UCSD-AML1 (cell line): ENCODE measurements at regions not wholly inside any gene's neighbourhood (a gene's known extent, or its start where the extent isn't known, plus 50 kb on each side); places are given as distances from the start of the nearest gene placed in this dataset.

ENCODE experiments used
- DNase-seq: peaks from one replicate; lab custom pipeline; 2025; ENCODE audit not compliant: unreplicated experiment; lab: John Stamatoyannopoulos, UW

DNA sequence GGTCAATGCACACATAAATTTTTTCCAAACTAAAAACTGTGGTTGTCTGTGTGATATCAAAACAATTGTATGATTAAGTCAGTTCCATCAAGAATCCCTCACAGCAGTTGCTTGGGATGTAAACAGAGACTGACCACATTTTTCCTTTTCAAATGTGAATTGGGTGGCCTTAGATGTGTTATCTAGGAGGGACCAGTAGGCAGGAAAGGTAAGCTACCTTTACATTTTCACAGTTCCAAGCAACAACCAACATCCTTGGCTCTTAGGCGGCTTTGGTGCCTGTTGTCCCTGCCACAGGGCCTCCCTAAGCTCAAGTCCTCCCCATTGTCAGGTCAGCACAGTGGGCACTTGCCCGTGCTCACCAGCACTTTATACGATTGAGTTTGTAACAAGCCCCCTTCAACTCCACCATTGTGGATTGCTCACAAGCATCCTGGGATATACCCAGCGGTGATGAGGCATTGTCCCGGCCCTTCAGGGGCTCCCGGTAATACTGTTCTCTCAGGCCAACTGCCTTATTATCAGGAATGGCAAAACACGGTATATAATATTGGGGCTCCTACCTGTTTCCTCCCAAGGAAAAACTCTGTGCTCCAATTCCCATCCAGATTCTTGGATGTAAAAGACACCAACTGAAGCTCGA, 114.9 kb upstream of the ANKRD1 start:
- no peak for DNase-seq

DNA sequence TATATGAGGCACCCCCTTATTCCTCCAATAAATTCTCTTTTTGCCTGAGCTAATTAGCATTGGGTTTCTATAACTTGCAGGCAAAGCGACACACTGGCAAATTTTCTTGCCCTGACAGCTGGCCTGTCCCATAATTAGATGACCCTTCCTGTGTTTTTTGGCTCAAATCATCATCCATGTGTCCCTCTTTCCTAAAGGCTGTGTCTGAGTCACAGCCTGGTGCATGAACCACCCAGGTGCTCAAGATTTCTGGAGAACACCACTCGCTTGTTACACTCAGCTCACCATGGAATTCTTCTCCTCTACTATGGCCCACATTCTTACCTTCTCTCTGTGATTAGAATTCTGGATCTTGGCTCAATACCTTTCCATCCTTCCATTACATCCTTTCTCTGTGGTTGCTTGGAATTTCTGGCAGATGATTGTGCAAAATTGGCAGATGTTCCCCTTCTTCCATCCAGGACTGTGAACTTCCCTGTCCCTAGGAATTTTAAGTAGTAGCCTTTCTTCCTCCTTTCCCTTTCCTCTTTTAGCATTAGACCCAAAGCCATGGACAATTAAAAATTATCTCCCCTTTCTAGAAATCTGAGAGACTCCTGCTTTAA, 116.0 kb upstream of the ANKRD1 start:
- DNase-seq = no peak

DNA sequence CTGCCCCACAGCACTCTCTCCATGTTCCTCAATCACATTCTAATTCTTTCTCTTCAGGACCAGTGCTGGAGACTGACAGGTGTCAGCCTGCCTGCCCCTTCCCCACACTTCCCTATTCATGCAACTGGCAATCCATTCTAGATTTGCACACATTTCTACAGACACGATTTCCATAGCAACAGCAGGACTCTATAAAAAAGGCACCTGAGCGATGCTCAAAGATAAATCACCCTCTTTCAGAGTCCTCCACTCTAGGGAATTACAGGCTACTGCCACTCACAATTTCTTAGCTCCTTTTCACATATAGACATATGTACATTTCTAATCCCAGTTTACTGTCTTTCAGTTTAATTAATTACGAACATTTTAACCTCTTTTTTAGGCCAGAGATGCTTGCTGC, 118.1 kb upstream of the ANKRD1 start:
- no peak for DNase-seq

DNA sequence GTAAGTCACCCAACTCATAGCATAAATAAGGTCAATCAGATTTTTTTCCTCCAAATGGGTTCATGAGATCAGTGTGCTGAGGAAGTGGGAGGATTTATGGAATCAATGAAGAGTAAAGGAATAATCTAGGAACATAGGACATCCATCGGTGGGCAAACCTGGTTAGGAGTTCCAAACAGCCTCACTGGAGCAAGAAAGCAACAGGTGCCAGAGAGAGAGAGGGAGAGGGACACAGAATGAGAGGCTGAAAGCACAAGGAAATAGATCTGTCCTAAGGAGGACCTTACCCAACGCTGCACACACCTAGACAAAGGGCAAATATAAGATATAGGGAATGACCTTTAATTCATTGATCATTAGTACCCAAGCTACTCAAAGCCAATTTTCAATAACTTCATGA, 119.5 kb upstream of the ANKRD1 start:
- no peak for DNase-seq

DNA sequence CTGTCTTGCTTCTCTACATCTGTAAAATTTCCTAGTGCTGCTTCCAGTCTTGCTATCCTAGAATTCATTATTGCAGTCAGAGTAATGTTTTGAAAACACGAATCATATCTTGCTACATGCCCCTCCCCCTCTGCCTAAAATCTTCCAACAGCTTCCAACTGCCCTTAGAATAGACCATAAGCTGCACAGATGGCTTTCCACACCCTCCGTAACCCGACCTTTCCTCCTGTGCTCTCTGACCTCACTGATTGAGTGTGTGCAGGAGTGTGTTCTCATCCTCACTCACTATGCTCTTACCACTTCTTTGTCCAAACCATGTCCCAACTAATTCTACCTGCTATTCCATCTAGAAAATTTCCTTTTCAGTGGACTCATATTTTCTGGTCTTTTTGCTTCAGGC, 121.2 kb upstream of the ANKRD1 start:
- no peak for DNase-seq

DNA sequence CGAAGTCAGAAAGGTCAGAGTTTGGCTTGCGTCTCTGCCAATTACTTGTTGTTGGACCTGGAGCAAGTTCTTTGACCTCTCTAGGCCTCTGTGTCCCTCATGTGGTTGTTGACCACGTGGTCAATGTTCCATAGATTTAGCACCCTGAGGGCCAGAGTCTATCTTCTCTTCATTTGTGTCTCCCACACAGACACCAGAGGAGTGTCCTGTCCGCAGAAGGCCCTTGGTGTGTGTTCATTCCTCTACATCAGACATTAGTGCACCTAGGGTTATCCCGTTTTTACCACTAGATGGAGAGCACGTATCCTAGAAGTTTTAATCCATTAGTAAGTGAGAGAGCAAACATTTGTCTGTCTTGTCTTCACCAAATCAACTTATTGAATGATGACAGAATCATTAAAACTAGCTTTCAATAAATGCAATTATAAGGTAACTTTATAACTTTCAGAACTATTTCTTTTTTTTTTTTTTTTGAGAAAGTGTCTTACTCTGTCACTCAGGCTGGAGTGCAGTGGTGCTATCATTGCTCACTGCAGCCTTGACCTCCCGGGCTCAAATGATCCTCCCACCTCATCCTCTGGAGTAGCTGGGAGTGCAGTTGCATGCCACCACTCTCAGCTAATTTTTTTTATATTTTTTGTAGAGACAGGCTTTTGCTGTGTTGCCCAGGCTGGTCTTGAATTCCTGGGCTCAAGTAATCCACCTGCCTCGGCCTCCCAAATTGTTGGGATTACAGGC, 122.5 kb upstream of the ANKRD1 start:
- no peak for DNase-seq

DNA sequence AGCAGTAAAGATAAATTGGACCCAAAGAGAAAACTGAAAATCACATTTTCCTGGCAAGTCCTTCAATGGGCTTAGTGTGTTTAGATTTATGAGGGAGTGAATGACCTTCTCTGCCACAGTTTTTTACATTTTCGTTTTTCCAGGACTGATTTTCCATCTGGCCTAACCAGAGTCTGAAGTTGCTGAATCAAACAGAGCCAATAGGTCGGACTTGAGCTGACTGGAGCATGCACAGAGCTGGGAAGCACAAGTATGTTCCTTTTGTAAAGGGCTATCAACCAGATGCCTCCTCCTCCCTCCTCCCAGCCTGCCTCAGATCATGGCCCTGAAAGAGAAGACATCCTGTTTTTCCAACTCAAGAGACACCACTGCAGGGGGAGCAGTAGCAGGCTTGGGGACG, 126.0 kb upstream of the ANKRD1 start:
- DNase-seq = no peak

DNA sequence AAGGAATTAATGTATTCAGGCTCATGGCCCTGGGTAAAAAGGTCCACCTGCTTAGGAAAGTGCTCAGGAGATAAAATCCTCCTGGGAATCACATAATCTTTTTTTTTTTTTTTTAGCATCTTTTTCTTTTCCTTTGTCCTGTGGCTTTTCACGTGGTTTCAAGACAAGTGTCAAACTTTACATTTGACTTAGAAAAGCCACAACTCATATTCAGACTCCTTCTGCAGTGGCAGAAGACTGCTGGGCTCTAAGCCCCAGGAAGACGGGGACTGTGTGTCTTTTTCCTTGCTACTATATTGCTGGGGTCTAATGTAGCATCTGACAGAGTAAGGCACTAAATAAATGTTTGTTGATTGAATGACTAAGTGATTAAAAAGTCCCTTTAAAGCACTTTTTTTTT, 127.5 kb upstream of the ANKRD1 start:
- DNase-seq = no peak

DNA sequence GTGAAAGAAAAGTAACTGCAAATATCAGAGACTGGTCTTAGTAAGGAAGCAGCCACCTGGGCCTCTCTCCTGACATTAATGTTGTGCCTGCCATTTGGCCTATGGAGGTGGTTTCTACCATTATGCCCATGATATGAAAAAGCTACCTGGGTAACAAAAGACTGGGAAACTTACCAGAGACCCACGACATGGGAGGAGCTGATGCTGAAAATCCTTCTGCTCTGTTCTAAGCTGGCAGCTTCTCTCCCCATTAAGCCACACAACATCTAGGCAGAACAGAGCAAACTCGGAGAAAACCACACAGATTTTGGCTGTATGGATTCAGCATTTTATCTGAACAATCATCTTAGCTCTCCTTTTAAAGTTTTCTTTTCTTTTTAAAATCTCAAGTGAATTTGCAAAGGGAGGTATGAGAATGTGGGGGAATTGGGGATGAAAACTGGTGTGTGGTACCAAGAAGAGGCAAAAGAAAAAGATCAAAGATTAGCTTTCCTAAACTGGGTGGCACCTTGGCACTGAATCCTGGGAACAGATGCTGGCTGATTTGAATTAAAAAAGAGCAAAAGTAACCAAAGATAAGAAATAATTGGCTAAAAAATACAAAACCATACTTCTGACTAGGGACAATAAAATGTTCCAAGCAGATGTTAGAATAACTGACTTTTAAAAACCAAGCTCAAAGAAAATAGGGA, 128.6 kb upstream of the ANKRD1 start:
- no peak for DNase-seq

DNA sequence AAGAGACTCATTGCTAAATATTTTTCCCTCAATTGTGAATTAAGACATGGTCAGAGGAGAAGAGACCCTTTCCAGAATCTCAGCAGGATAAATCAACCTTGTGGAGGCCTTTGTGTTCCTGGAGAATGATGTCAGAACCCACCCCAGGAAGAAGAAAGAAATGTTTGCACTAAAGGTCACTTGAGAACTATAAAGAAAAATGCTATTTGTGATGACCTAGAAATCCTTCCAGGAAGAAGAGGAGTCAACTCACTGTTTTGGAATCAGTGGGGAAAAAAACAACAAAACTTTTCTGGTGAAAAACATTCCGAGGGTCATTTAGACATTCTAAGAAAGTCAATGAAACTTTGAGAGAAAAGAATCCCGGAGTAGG, 129.1 kb upstream of the ANKRD1 start:
- DNase-seq = no peak

DNA sequence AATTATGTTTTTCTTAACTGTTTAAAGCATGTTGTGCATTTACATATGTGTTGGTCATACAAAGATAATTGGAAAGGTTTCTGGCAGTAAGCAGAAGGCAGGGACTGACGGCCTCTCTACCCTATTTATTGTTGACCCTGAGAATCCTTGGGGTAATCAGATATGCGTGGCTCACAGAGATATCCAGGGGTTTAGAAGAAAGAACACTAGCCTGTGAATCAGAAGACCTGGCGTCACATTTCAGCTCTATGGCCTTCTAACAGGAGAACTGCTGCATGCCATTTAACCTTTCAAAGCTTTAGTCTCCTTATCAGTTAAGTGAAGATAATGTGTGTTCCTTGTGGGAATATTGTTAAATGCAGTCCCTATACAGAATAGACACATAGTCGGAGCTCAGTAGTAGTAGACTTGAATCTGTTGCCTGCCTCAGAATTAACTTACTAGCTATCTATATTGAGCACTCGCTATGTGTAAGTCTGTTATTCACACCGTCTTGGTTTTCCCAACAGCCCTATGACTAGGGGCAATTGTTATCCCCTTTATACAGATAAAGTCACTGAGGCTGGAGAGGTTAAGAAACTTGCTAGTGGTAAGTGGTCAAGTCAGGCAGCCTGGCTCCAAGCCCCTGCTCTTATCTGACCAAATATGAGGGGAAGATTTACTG, 129.6 kb upstream of the ANKRD1 start:
- DNase-seq = no peak

DNA sequence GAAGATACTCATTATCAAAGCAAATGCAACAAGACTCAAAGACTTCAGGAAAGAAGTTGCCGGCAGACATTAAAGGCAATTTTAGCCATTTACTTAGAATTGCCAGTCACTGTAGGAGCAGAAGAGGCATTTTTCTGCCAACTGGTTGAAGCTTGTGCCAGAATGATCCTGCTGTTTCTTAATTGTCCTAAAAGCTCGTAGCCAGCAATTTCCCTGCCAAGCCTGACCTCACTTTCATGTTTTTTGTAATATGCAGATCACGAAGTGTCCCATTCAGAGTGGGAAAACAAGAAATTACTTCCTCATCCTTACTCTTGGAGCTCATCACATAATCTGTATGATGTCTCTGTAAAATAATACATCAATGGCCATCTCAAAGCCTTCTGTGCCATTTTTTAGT, 130.9 kb upstream of the ANKRD1 start:
- no peak for DNase-seq

DNA sequence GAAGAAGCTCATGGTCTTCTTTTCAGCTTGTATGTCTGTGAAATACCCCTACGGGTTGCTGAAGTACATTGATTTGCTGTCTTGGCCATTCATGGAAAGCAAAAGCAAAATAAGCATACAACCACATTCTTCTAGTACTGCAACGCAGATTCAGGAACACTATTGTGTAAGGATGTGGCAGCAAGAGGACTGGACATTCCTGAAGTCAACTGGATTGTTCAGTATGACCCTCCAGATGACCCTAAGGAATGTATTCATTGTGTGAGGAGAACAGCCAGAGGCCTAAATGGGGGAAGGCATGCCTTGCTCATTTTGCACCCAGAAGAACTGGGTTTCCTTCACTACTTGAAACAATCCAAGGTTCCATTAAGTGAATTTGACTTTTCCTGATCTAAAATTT, 133.4 kb upstream of the ANKRD1 start:
- DNase-seq = no peak

DNA sequence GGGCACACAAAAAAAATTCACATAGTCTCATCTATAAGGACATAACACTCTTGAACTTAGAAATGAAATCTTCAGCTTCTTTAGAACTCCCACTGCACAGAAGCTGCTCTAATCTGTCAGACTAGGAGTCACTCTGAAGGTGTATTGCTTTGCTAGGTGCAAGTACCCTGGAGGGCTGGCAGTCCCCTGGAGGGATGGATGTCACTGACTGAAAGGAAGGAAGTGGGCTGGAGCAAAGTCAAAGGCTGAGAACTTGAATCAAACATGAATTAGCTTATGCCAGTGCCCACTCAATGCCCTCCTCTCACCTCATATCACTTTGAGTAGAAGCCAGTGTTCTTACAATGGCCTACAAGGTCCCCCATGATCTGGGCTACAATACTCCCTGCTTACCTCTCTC, 140.3 kb upstream of the ANKRD1 start:
- DNase-seq = no peak

DNA sequence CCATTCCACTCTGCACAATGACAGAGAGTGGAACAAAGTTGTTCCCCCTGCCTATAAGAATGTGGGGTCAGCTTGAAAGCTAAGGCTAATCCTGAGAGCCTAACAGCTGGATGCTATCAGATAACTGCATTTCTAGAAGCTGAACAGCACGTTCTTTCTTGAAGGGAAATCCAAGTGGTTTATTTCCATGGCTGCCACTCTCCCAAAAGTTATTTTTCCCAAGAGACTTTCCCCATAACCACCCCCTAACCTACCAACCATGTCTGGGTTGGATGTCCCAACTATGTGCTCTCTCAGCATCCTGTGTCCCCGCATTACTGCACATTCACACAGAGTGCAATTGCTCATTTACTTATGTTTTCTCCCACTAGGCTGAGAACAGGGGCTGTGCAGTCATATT, 140.7 kb upstream of the ANKRD1 start:
- no peak for DNase-seq

DNA sequence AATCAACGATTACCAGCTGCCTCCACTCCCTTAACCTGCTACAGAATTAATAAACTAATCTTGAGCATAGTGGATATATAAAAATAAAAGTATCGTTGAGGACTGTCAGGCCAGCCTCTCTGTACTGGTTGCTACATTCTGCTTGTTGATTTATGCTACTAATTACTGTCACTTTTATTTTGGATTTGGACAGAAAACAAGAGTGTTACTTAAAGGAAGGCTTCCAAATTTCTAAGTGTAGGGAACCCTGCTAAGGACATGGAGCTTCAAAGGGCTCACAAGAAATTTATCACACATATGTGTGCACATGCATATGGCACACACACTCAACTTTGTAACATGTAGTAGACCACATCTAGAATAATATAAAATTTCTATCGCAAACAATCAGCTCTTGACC, 141.2 kb upstream of the ANKRD1 start:
- no peak for DNase-seq

DNA sequence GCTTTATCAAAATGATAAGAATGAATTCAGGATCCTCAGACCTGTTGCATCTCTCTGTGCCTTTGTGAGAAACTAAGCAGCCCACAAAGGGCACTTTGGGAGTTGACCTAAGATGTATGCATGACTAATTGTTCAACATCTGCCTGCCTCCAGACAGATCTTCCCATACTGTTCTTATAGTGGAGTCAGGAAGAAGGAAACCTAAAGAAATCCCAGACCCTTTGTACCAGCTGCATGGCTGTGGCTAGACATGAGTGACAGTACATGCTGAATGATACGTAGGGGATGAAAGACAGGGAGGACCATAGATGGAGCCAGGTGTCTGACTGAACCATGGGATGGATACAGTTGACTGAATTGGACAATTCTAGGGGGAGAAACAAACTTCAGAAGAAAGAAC, 148.7 kb upstream of the PCGF5 start:
- DNase-seq = no peak

DNA sequence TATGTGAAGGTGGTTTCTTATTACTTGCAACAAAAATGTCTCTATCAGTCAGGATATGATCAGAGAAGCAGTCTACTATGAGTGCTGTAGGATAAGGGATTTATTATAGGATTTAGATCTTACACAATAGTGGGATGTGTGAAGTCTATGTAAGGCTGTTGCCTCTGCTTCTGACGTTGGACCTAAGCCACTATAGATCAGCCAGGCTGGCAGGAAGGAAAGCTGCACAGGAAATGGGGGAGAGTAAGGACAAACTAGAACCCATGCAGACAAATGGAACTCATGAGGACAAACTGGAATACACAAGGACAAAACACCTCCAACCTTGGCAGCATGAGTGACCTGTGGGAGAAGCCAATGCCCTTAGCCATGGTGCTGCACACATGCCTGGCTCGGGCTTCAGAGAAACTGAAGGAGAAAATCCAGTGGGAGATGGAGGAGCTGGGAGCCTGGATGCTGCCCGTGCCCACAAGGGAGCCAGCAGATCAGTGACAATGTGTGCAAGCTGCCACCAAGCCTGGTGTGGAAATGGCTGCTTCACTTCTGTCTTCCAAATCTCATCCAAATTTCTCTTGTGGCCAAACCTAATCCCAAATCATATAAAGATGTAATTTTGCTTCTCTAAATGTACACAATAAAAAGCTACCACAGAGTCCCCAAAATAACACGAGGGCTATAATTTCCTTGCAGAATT, 147.0 kb upstream of the PCGF5 start:
- no peak for DNase-seq

DNA sequence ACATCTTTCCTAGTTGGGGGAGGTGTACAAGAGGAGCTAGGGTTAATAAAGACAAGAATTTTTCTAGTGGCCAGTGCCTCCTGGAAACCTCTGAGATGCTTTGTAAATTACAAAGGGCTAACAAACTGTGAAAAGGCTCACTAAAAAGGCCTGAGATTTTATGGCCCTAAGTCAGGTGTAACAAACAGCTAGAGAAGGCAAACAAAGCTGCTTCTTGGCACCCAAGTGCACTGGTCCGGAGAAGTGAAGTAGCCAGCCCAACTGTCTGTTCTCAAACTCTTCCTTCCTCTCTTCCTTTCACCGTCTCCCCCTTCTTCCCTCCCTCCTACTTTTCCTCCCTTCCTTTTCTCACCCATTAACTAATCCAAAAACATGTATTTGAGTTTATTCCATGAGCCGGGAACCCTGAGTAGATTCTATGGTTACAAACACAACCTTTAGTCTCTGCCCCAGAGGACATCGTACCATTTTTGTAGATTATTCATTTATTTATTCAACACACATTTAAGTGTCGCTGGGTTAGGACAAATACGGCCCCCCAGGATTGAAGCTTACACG, 143.4 kb upstream of the PCGF5 start:
- no peak for DNase-seq

DNA sequence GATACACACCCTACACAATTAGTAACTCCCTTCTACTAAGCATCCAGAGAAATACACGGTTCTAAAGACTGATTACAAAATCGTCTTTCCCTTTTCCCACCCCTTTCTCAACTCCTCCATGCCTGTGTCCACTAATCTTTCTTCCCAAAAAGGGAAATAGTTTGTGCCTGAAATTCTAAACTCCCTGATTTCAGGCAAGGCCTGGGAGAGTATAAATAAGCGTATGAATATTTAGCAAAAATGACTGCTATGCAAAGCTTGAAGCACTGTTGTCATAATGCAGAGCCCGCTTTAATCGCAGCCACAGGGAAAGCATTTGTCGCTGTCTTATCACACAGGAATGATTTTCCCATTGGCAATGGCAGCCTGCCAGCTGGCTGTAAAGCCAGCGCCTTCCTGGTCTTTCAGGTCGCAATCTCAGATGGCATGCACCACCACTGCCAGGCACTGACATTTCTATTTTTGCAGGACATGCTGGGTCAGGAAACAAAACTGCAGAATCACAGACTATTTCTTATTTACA, 142.9 kb upstream of the PCGF5 start:
- no peak for DNase-seq
